ENCODE measurements at regions not wholly inside any gene's neighbourhood (a gene's known extent, or its start where the extent isn't known, plus 50 kb on each side); places are given as distances from the start of the nearest gene placed in this dataset.

DNA sequence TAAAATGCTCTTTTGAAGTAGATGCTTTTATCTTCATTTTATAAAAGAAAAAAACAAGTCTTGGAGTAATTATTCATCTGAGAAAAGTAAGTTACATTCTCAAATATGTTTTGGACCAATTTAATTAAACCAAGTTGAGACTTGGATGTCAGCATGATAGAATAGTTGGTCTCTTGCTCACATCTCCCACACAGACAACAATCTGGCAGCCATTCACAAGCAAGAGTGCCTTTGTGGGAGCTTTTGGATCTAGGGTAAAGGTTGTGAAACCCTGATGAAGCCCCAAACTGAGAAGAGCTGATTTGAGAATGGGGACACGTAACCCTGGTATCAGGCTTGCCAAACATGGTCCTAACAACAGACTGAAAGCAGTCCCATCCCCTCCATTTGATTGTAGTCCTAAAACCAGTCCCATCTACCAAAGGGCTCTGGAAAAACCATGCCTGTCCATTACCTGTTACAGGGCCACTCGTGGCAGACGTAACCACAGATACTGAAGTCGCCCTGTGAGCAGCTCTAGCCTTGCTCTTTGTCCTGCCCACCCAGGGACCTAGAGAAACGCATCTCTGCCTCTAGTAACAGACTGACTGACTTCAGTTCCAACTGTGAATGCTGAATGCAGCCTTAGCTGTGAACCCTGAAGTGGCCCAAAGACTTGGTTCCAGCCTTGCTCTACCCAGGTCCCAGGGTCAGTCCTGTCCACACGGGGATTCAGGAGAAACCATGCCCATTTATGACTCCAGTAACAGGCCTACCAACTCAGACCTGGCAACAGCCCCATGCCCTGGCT, 145.5 kb upstream of the SYNPR start:
- Histone ChIP-seq H4K20me1 (ENCODE audit: insufficient read depth) (no peaks in the 10 kb centered on the region), H3K36me3 (ENCODE audit: control insufficient read depth in 1 of 2, insufficient read depth in 2 of 2, low read length in 2 of 2) (no peaks in the 10 kb centered on the region), H3K27me3 (ENCODE audit: insufficient read depth, low read length) (no peaks in the 10 kb centered on the region), H3K9ac (ENCODE audit: low read length) (no peak overlapping the region), H3K4me1 (ENCODE audit: control insufficient read depth in 1 of 2, insufficient read depth in 2 of 2, low read length in 2 of 2) (peaks cover 0 to 8% of the 10 kb centered on the region in 2 experiments; a peak in 1 of 4 replicates), H3K4me2 (ENCODE audit: low read length) (no peak overlapping the region), H3K79me2 (ENCODE audit: insufficient read depth, low read length) (no peaks in the 10 kb centered on the region), H3K4me3 (replicated peaks in 1 of 2; ENCODE audit: low read depth in 1 of 2, low read length in 2 of 2) (no peak overlapping the region), H2AFZ (ENCODE audit: low read depth, low read length, poor library complexity, severe bottlenecking) (no peak overlapping the region), H3K27ac (ENCODE audit: low read depth, low read length) (no peak overlapping the region), H3K9me3 (ENCODE audit: control insufficient read depth in 1 of 2, insufficient read depth in 1 of 2, low read depth in 1 of 2, low read length in 2 of 2) (no peaks in the 10 kb centered on the region), H3K9me2 (ENCODE audit: insufficient read depth) (no peaks in the 10 kb centered on the region)
- ChIA-PET POLR2A (no interaction called here), CTCF (no interaction called here), RAD21 (ENCODE audit: low non-redundant PET in 1 of 2, low total read pairs in 2 of 2, uncharacterized antibody in 2 of 2, unreplicated experiment in 2 of 2) (no interaction called here)
- no TSS peak for BruUV-seq (replicated peaks)
- TF ChIP-seq, protein P1, sequence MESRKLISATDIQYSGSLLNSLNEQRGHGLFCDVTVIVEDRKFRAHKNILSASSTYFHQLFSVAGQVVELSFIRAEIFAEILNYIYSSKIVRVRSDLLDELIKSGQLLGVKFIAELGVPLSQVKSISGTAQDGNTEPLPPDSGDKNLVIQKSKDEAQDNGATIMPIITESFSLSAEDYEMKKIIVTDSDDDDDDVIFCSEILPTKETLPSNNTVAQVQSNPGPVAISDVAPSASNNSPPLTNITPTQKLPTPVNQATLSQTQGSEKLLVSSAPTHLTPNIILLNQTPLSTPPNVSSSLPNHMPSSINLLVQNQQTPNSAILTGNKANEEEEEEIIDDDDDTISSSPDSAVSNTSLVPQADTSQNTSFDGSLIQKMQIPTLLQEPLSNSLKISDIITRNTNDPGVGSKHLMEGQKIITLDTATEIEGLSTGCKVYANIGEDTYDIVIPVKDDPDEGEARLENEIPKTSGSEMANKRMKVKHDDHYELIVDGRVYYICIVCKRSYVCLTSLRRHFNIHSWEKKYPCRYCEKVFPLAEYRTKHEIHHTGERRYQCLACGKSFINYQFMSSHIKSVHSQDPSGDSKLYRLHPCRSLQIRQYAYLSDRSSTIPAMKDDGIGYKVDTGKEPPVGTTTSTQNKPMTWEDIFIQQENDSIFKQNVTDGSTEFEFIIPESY (IDR thresholded peaks at IDR 0.05; ENCODE audit: extremely low read depth, insufficient replicate concordance, low read length), result no peak
- TF ChIP-seq POLR2A (IDR thresholded peaks at IDR 0.05; ENCODE audit: borderline replicate concordance, extremely low read depth, insufficient read depth, insufficient read length), result no peak
- no peak for TF ChIP-seq ZFX (IDR thresholded peaks at IDR 0.05)
- no peak for TF ChIP-seq ELF1 (IDR thresholded peaks at IDR 0.05; ENCODE audit: borderline replicate concordance, low read depth)
- TF ChIP-seq EGR1 (IDR thresholded peaks at IDR 0.05; ENCODE audit: low read depth), result no peak
- no peak for TF ChIP-seq EZH2 (IDR thresholded peaks at IDR 0.05)
- no peak for TF ChIP-seq EZH2phosphoT487 (IDR thresholded peaks at IDR 0.05; ENCODE audit: borderline replicate concordance)
- TF ChIP-seq YY1 (IDR thresholded peaks at IDR 0.05; ENCODE audit: extremely low read depth, insufficient replicate concordance, low read depth, low read length), result no peak
- TF ChIP-seq SRF (IDR thresholded peaks at IDR 0.05; ENCODE audit: low read depth), result no peak
- ATAC-seq, result no peak
- DNase-seq (ENCODE audit: low read depth, low spot score), result no peak
- intact Hi-C loops (cut with micrococcal nuclease), result no loop called here
